Body of pancreas (tissue), 4 donors: ENCODE measurements at regions not wholly inside any gene's neighbourhood (a gene's known extent, or its start where the extent isn't known, plus 50 kb on each side); places are given as distances from the start of the nearest gene placed in this dataset.

ENCODE experiments used
- POLR2A ChIP-seq, 3 donors: fragments of 450-650 bp; IDR thresholded peaks; one replicate each; pipeline ENCODE4 v1.6.1; 2016; ENCODE audit warnings: antibody characterized with exemption in 3 of 3, mild to moderate bottlenecking in 2 of 3
- TF ChIP-seq, protein P1 (sequence below), 7 experiments: fragments of 450-650 bp in 4 of 7; fragments of 200-600 bp in 3 of 7; sonication (generic) in 3 of 7; IDR thresholded peaks; one replicate each; pipeline ENCODE4 v1.5.1; 2016 to 2019; ENCODE audit warnings: antibody characterized with exemption in 7 of 7

- TF ChIP-seq, protein P1, sequence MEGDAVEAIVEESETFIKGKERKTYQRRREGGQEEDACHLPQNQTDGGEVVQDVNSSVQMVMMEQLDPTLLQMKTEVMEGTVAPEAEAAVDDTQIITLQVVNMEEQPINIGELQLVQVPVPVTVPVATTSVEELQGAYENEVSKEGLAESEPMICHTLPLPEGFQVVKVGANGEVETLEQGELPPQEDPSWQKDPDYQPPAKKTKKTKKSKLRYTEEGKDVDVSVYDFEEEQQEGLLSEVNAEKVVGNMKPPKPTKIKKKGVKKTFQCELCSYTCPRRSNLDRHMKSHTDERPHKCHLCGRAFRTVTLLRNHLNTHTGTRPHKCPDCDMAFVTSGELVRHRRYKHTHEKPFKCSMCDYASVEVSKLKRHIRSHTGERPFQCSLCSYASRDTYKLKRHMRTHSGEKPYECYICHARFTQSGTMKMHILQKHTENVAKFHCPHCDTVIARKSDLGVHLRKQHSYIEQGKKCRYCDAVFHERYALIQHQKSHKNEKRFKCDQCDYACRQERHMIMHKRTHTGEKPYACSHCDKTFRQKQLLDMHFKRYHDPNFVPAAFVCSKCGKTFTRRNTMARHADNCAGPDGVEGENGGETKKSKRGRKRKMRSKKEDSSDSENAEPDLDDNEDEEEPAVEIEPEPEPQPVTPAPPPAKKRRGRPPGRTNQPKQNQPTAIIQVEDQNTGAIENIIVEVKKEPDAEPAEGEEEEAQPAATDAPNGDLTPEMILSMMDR (IDR thresholded peaks at IDR 0.05): no peak
- no peak for TF ChIP-seq POLR2A (IDR thresholded peaks at IDR 0.05)
These were observed 2257.1 kb upstream of the ACO1 start for GRCh38 chr9:30127371-30127770.
